OCI-LY7 (cell line): ENCODE measurements at regions not wholly inside any gene's neighbourhood (a gene's known extent, or its start where the extent isn't known, plus 50 kb on each side); places are given as distances from the start of the nearest gene placed in this dataset.

ENCODE experiments used
- EZH2phosphoT487 ChIP-seq: fragments of 200-600 bp; sonication (generic); IDR thresholded peaks from 2 replicates; pipeline ENCODE4 v1.6.1; 2018; ENCODE audit warnings: low read depth, borderline replicate concordance, mild to moderate bottlenecking, mixed run types, antibody characterized with exemption, low read length, moderate library complexity, mixed read lengths
- TF ChIP-seq, protein P1 (sequence below): fragments of 200-600 bp; sonication (generic); conservative IDR thresholded peaks from 2 replicates; pipeline ENCODE4 v1.5.1; 2014; ENCODE audit warnings: mild to moderate bottlenecking, antibody characterized with exemption, low read length, moderate library complexity, mixed read lengths

DNA sequence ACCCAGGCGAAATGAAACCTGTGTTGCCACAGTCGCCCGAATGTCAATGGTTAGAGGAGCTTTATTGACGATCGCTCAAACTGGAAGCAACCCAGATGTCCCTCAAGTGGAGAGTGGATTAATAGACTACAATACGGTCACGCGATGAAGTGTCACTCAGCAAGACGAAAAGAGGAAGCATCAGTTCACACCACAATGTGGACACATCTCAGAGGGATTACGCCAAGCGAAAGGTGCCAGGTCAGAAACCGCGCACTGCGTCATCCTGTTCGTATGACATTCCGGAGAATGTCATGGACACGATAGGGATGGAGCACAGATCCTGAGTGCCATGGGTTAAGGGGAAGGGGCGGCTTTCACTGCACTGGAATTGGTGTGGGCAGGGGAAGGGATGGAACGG lies 111.7 kb downstream of the HMX1 start:
- TF ChIP-seq, protein P1, sequence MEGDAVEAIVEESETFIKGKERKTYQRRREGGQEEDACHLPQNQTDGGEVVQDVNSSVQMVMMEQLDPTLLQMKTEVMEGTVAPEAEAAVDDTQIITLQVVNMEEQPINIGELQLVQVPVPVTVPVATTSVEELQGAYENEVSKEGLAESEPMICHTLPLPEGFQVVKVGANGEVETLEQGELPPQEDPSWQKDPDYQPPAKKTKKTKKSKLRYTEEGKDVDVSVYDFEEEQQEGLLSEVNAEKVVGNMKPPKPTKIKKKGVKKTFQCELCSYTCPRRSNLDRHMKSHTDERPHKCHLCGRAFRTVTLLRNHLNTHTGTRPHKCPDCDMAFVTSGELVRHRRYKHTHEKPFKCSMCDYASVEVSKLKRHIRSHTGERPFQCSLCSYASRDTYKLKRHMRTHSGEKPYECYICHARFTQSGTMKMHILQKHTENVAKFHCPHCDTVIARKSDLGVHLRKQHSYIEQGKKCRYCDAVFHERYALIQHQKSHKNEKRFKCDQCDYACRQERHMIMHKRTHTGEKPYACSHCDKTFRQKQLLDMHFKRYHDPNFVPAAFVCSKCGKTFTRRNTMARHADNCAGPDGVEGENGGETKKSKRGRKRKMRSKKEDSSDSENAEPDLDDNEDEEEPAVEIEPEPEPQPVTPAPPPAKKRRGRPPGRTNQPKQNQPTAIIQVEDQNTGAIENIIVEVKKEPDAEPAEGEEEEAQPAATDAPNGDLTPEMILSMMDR: no peak
- TF ChIP-seq EZH2phosphoT487: no peak
